ENCODE measurements at regions not wholly inside any gene's neighbourhood (a gene's known extent, or its start where the extent isn't known, plus 50 kb on each side); places are given as distances from the start of the nearest gene placed in this dataset.
"Not testable (repeated sequence)": the region's sequence is repeated elsewhere in the genome, so short reads cannot be mapped to it uniquely, and the experiment has no call there.

- DNase-seq (ENCODE audit: low read depth, low spot score) = no peak
- in situ Hi-C loops (cut with HindIII; ENCODE audit: low pct_unique_long_range_greater_than_20kb, low sequenced_read_pairs) = no loop called here
These were observed 78.0 kb upstream of the SPRY4 start for GRCh38 chr5:142402752-142403318.

- DNase-seq (ENCODE audit: low read depth, low spot score) = no peak
- in situ Hi-C loops (cut with HindIII; ENCODE audit: low pct_unique_long_range_greater_than_20kb, low sequenced_read_pairs) = no loop called here
These were observed 75.6 kb upstream of the SPRY4 start for GRCh38 chr5:142400415-142400814.

- in situ Hi-C loops (cut with HindIII; ENCODE audit: low pct_unique_long_range_greater_than_20kb, low sequenced_read_pairs) = no loop called here
These were observed 75.1 kb upstream of the SPRY4 start for GRCh38 chr5:142399891-142400290.

GRCh38 chr5:142398730-142399055, 73.9 kb upstream of the SPRY4 start:
- DNase-seq (ENCODE audit: low read depth, low spot score) = no peak
- in situ Hi-C loops (cut with HindIII; ENCODE audit: low pct_unique_long_range_greater_than_20kb, low sequenced_read_pairs) = no loop called here

More at GRCh38 chr5:142399891-142400290, 75.1 kb upstream of the SPRY4 start:
- no peak for DNase-seq (ENCODE audit: low read depth, low spot score)

- in situ Hi-C loops (cut with HindIII; ENCODE audit: low pct_unique_long_range_greater_than_20kb, low sequenced_read_pairs); DNase-seq (ENCODE audit: low read depth, low spot score): not testable (repeated sequence)
These were observed 73.3 kb upstream of the SPRY4 start for GRCh38 chr5:142398011-142398729.

GRCh38 chr5:142397178-142397577, 72.4 kb upstream of the SPRY4 start:
- DNase-seq (ENCODE audit: low read depth, low spot score) = no peak
- in situ Hi-C loops (cut with HindIII; ENCODE audit: low pct_unique_long_range_greater_than_20kb, low sequenced_read_pairs) = no loop called here

- in situ Hi-C loops (cut with HindIII; ENCODE audit: low pct_unique_long_range_greater_than_20kb, low sequenced_read_pairs) = no loop called here
- no peak for DNase-seq (ENCODE audit: low read depth, low spot score)
These were observed 71.7 kb upstream of the SPRY4 start for GRCh38 chr5:142396436-142397038.

GRCh38 chr5:142395334-142395733, 70.5 kb upstream of the SPRY4 start:
- in situ Hi-C loops (cut with HindIII; ENCODE audit: low pct_unique_long_range_greater_than_20kb, low sequenced_read_pairs) = no loop called here
- no peak for DNase-seq (ENCODE audit: low read depth, low spot score)

- in situ Hi-C loops (cut with HindIII; ENCODE audit: low pct_unique_long_range_greater_than_20kb, low sequenced_read_pairs) = no loop called here
- DNase-seq (ENCODE audit: low read depth, low spot score) = no peak
These were observed 66.4 kb upstream of the SPRY4 start for GRCh38 chr5:142391058-142391845.

GRCh38 chr5:142390334-142390733, 65.5 kb upstream of the SPRY4 start:
- in situ Hi-C loops (cut with HindIII; ENCODE audit: low pct_unique_long_range_greater_than_20kb, low sequenced_read_pairs) = no loop called here
- DNase-seq (ENCODE audit: low read depth, low spot score) = no peak

- in situ Hi-C loops (cut with HindIII; ENCODE audit: low pct_unique_long_range_greater_than_20kb, low sequenced_read_pairs) = no loop called here
- DNase-seq (ENCODE audit: low read depth, low spot score) = no peak
These were observed 63.9 kb upstream of the SPRY4 start for GRCh38 chr5:142388696-142389095.

- in situ Hi-C loops (cut with HindIII; ENCODE audit: low pct_unique_long_range_greater_than_20kb, low sequenced_read_pairs) = no loop called here
- no peak for DNase-seq (ENCODE audit: low read depth, low spot score)
These were observed 62.3 kb upstream of the SPRY4 start for GRCh38 chr5:142387024-142387682.

- in situ Hi-C loops (cut with HindIII; ENCODE audit: low pct_unique_long_range_greater_than_20kb, low sequenced_read_pairs) = no loop called here
- DNase-seq (ENCODE audit: low read depth, low spot score) = peak; percentile 19
These were observed 61.6 kb upstream of the SPRY4 start for GRCh38 chr5:142386137-142387023.

GRCh38 chr5:142385194-142385593, 60.4 kb upstream of the SPRY4 start:
- no peak for DNase-seq (ENCODE audit: low read depth, low spot score)
- in situ Hi-C loops (cut with HindIII; ENCODE audit: low pct_unique_long_range_greater_than_20kb, low sequenced_read_pairs) = no loop called here

- DNase-seq (ENCODE audit: low read depth, low spot score) = no peak
- in situ Hi-C loops (cut with HindIII; ENCODE audit: low pct_unique_long_range_greater_than_20kb, low sequenced_read_pairs) = no loop called here
These were observed 59.2 kb upstream of the SPRY4 start for GRCh38 chr5:142384014-142384413.

GRCh38 chr5:142382186-142382585, 57.4 kb upstream of the SPRY4 start:
- DNase-seq (ENCODE audit: low read depth, low spot score) = no peak
- in situ Hi-C loops (cut with HindIII; ENCODE audit: low pct_unique_long_range_greater_than_20kb, low sequenced_read_pairs) = no loop called here

Data from SK-MEL-5 (cell line).